Heart left ventricle (tissue), 16 donors: ENCODE measurements at regions not wholly inside any gene's neighbourhood (a gene's known extent, or its start where the extent isn't known, plus 50 kb on each side); places are given as distances from the start of the nearest gene placed in this dataset.

Source experiments
- ATAC-seq, 4 donors: fragments of 200-7000 bp; cut with Tn5 transposase; one replicate each; pipeline ENCODE4 v1.9.1; 2020 to 2022; ENCODE audit warnings: moderate library complexity in 4 of 4, mild to moderate bottlenecking in 3 of 4, moderate number of reproducible peaks in 1 of 4
- DNase-seq, 5 donors: peaks; one replicate each; pipeline ENCODE4 v3.0.0-alpha.2; 2020
- H3K27ac ChIP-seq, 12 donors: fragments of 200-600 bp; sonication (generic) in 4 of 12; one replicate each; pipeline versions ENCODE4 v1.5.0 to v1.8.0; 2016 to 2022; ENCODE audit warnings: mild to moderate bottlenecking in 2 of 12
- H3K27me3 ChIP-seq, 9 donors: fragments of 200-600 bp; sonication (generic) in 2 of 9; one replicate each; pipeline versions ENCODE4 v1.5.1 to v1.8.0; 2016 to 2022; ENCODE audit warnings: mild to moderate bottlenecking in 3 of 9
- H3K36me3 ChIP-seq, 9 donors: fragments of 200-600 bp; sonication (generic) in 2 of 9; one replicate each; pipeline versions ENCODE4 v1.5.0 to v1.8.0; 2018 to 2022; ENCODE audit warnings: mild to moderate bottlenecking in 2 of 9
- H3K4me1 ChIP-seq, 12 donors: fragments of 200-600 bp; sonication (generic) in 4 of 12; one replicate each; pipeline versions ENCODE4 v1.5.0 to v1.8.0; 2016 to 2022; ENCODE audit warnings: mild to moderate bottlenecking in 3 of 12
- H3K4me3 ChIP-seq, 12 donors: fragments of 200-600 bp; sonication (generic) in 4 of 12; one replicate each; pipeline versions ENCODE4 v1.5.0 to v1.8.0; 2017 to 2022; ENCODE audit warnings: mild to moderate bottlenecking in 9 of 12, moderate library complexity in 4 of 12
- H3K9me3 ChIP-seq, 12 donors: fragments of 200-600 bp; sonication (generic) in 4 of 12; one replicate each; pipeline versions ENCODE4 v1.5.0 to v1.8.0; 2016 to 2022; ENCODE audit warnings: mild to moderate bottlenecking in 1 of 12
- POLR2A ChIP-seq, 2 donors: fragments of 450-650 bp; IDR thresholded peaks; one replicate each; pipeline ENCODE4 v1.6.1; 2017; ENCODE audit warnings: antibody characterized with exemption in 2 of 2, mild to moderate bottlenecking in 2 of 2, moderate library complexity in 2 of 2
- WGBS, 4 donors: extraction: QIAGEN DNeasy Blood & Tissue Kit in 2 of 4; methylation state at CpG; one replicate each; pipeline versions ENCODE4 v1.1.5 to v1.1.7; 2013 to 2018; 5-methylcytosine and 5-hydroxymethylcytosine counted together
- intact Hi-C, 10 donors: fragments of 100-400 bp; cut with DNase I; formaldehyde crosslinking; loops; one replicate each; pipeline versions ENCODE4 v1.11.1 to v1.14.2; 2022
- TF ChIP-seq, protein P1 (sequence below), 12 donors: fragments of 200-600 bp; sonication (generic) in 4 of 12; IDR thresholded peaks; one replicate each; pipeline versions ENCODE4 v1.5.0 to v1.8.0; 2018 to 2022; ENCODE audit warnings: antibody characterized with exemption in 12 of 12, mild to moderate bottlenecking in 5 of 12
- donor health status: ischemic (EF 13 %, LVEDD 7.1; RV severe dilation, severe dysfunction).
- donor health status: healthy with polysubstance abuse.
- donor health status: DM: no; HTN: yes; CAD: no.
- donor health status: DM: no; HTN: no; CAD: no.
- donor health status: ischemic (EF 25% LVEDD 6.9; RV normal size, moderate dysfunction).
- donor health status: ischemic (EF 25% LVEDD 5.7; RV mildly dilated, moderate dysfunction).
- donor health status: healthy.
- donor health status: DM: yes; HTN: yes; CAD: no.
- donor health status: ischemic (EF 35%, LVEDD 5.7; RV mildly dilated, moderate dysfunction).
- donor health status: nonischemic (EF 11% LVEDD 7.7; RV severe dilation, severe dysfunction).
- donor health status: DM: yes; HTN: yes; CAD: no.
- donor health status: PGD.
- donor health status: ischemic (EF 29% LVEDD 5.4; RV normal size, mild dysfunction).
- donor health status: nonischemic (EF 23%, LVEDD 6.1; RV moderate dilation, normal function).

GRCh38 chr2:140002110-140002509 is 1221.9 kb upstream of the NXPH2 start:
- Histone ChIP-seq H3K4me3 (no peak overlapping the region), H3K27me3 (no peaks in the 10 kb centered on the region), H3K9me3 (no peaks in the 10 kb centered on the region), H3K36me3 (no peaks in the 10 kb centered on the region), H3K27ac (no peak overlapping the region), H3K4me1 (no peaks in the 10 kb centered on the region)
- DNase-seq (no peak), ATAC-seq (no peak)
- TF ChIP-seq POLR2A (IDR thresholded peaks at IDR 0.05) = no peak
- TF ChIP-seq, protein P1, sequence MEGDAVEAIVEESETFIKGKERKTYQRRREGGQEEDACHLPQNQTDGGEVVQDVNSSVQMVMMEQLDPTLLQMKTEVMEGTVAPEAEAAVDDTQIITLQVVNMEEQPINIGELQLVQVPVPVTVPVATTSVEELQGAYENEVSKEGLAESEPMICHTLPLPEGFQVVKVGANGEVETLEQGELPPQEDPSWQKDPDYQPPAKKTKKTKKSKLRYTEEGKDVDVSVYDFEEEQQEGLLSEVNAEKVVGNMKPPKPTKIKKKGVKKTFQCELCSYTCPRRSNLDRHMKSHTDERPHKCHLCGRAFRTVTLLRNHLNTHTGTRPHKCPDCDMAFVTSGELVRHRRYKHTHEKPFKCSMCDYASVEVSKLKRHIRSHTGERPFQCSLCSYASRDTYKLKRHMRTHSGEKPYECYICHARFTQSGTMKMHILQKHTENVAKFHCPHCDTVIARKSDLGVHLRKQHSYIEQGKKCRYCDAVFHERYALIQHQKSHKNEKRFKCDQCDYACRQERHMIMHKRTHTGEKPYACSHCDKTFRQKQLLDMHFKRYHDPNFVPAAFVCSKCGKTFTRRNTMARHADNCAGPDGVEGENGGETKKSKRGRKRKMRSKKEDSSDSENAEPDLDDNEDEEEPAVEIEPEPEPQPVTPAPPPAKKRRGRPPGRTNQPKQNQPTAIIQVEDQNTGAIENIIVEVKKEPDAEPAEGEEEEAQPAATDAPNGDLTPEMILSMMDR (IDR thresholded peaks at IDR 0.05) = no peak
- WGBS, 4 donors = 33 to 53% (median 38%) methylated on average over 2 of the region's 2 CpGs
- intact Hi-C loops = no loop called here

- ATAC-seq (no peak), DNase-seq (peak in 1 of 5 donors; percentile 20)
- no peaks in the 10 kb centered on the region for H3K27me3 ChIP-seq
- no peak for TF ChIP-seq POLR2A (IDR thresholded peaks at IDR 0.05)
- TF ChIP-seq, protein P1 (IDR thresholded peaks at IDR 0.05) = no peak
- 80 to 82% (median 81%) methylated on average over 5 to 6 of the region's 6 CpGs for WGBS, 4 donors
- no peak overlapping the region for H3K27ac ChIP-seq
- H3K4me3 ChIP-seq = no peak overlapping the region
- H3K4me1 ChIP-seq = no peaks in the 10 kb centered on the region
- no peaks in the 10 kb centered on the region for H3K36me3 ChIP-seq
- peaks cover 0 to 8% (median 0%) of the 10 kb centered on the region in 12 donors for H3K9me3 ChIP-seq
- intact Hi-C loops = no loop called here
Measured at GRCh38 chr2:139992711-139993345, 1212.6 kb upstream of the NXPH2 start.

DNA sequence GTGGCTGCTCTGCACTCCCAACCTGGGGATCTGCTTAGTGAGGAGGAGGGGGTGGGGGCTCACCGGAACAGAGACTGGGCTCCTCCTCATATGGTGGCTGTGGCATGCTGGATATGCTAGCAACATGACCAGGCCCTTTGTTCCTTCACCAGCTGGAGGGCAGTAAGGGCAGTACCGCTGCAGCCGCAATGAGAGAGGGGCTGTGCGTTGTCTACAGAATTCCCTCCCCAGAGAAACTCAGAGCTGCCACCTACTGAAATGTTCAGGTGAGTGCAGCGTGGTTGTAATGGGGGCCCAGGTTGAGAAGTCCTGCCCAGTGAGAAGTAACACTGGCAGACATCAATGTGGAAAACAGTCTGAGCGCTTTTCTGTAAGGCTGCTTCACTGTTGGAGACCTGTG is 1211.9 kb upstream of the NXPH2 start:
- intact Hi-C loops = no loop called here

DNA sequence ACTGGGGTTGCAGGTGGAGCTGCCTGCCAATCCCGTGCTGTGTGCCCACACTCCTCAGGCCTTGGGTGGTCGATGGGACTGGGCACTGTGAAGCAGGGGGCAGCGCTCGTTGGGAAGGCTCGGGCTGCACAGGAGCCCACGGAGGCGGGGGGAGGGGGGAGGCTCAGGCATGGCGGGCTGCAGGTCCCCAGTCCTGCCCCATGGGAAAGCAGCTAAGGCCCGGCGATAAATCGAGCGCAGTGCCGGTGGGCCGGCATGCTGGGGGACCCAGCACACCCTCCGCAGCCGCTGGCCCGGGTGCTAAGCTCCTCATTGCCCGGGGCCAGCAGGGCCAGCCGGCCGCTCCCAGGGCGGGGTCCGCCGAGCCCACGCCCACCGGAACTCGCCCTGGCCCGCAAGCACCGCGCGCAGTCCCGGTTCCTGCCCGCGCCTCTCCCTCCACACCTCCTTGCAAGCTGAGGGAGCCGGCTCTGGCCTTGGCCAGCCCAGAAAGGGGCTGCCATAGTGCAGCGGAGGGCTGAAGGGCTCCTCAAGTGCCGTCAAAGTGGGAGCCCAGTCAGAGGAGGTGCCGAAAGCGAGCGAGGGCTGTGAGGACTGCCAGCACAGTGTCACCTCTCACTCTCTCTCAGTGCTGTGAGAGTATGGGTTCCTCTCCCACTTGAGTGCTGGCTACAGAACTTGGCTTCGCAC is 1210.6 kb upstream of the NXPH2 start:
- no peaks in the 10 kb centered on the region for H3K36me3 ChIP-seq
- no peak overlapping the region for H3K27ac ChIP-seq
- peaks cover 0 to 8% (median 0%) of the 10 kb centered on the region in 12 donors for H3K9me3 ChIP-seq
- no peak for ATAC-seq
- no peaks in the 10 kb centered on the region for H3K27me3 ChIP-seq
- intact Hi-C loops = no loop called here
- H3K4me3 ChIP-seq = no peak overlapping the region
- WGBS, 4 donors = 91 to 96% (median 93%) methylated on average over 15 to 40 of the region's 40 CpGs
- TF ChIP-seq POLR2A (IDR thresholded peaks at IDR 0.05) = no peak
- TF ChIP-seq, protein P1 (IDR thresholded peaks at IDR 0.05) = no peak
- no peaks in the 10 kb centered on the region for H3K4me1 ChIP-seq
- DNase-seq = no peak

More for the DNA sequence above, 1211.9 kb upstream of the NXPH2 start:
- no peaks in the 10 kb centered on the region for H3K27me3 ChIP-seq
- H3K36me3 ChIP-seq = no peaks in the 10 kb centered on the region
- H3K9me3 ChIP-seq = peaks cover 0 to 8% (median 0%) of the 10 kb centered on the region in 12 donors
- no peaks in the 10 kb centered on the region for H3K4me1 ChIP-seq
- TF ChIP-seq, protein P1 (IDR thresholded peaks at IDR 0.05) = no peak
- no peak for TF ChIP-seq POLR2A (IDR thresholded peaks at IDR 0.05)
- DNase-seq = no peak
- H3K4me3 ChIP-seq = no peak overlapping the region
- 89 to 94% (median 92%) methylated on average over 5 to 6 of the region's 6 CpGs for WGBS, 4 donors
- no peak overlapping the region for H3K27ac ChIP-seq
- no peak for ATAC-seq
